Adrenal gland (tissue), 9 donors: ENCODE measurements at regions not wholly inside any gene's neighbourhood (a gene's known extent, or its start where the extent isn't known, plus 50 kb on each side); places are given as distances from the start of the nearest gene placed in this dataset.

Experiments
- DNase-seq, 7 donors: peaks; one replicate each; pipeline ENCODE4 v3.0.0-alpha.2; 2019 to 2020
- H3K27ac ChIP-seq, 5 donors: fragments of 200-600 bp; sonication (generic) in 4 of 5; 1 replicate in 3 of 5; 2 replicates in 2 of 5; pipeline versions ENCODE4 v1.5.1 to v1.8.0; 2016 to 2020; ENCODE audit warnings: mild to moderate bottlenecking in 1 of 5
- H3K27me3 ChIP-seq: fragments of 200-600 bp; 2 replicates; pipeline ENCODE4 v1.8.0; 2021
- H3K36me3 ChIP-seq, 2 donors: fragments of 200-600 bp; replicated peaks in 1 of 2; 1 replicate in 1 of 2; 2 replicates in 1 of 2; pipeline versions ENCODE4 v1.5.1 to v1.8.0; 2018 to 2022
- H3K4me1 ChIP-seq, 2 donors: fragments of 200-600 bp; replicated peaks in 1 of 2; 1 replicate in 1 of 2; 2 replicates in 1 of 2; pipeline versions ENCODE4 v1.5.1 to v1.8.0; 2018 to 2021
- H3K4me3 ChIP-seq, 4 donors: fragments of 200-600 bp; sonication (generic) in 3 of 4; one replicate each; pipeline ENCODE4 v1.5.1; 2016 to 2018
- H3K9me3 ChIP-seq, 3 donors: fragments of 200-600 bp; sonication (generic) in 1 of 3; replicated peaks in 1 of 3; 1 replicate in 2 of 3; 2 replicates in 1 of 3; pipeline versions ENCODE4 v1.5.1 to v1.8.0; 2016 to 2021
- CTCF ChIP-seq, 6 experiments: fragments of 450-650 bp in 4 of 6; fragments of 200-600 bp in 2 of 6; sonication (generic) in 1 of 6; IDR thresholded peaks; 1 replicate in 5 of 6; 2 replicates in 1 of 6; pipeline versions ENCODE4 v1.5.1 to v1.8.0; 2016 to 2021; ENCODE audit warnings: antibody characterized with exemption in 6 of 6, mild to moderate bottlenecking in 2 of 6, moderate library complexity in 1 of 6
- POLR2A ChIP-seq, 2 donors: fragments of 450-650 bp; IDR thresholded peaks; one replicate each; pipeline ENCODE4 v1.6.1; 2017; ENCODE audit warnings: antibody characterized with exemption in 2 of 2, mild to moderate bottlenecking in 2 of 2, moderate library complexity in 1 of 2
- WGBS, 4 donors: extraction: QIAGEN DNeasy Blood & Tissue Kit in 2 of 4; methylation state at CpG; one replicate each; pipeline versions ENCODE4 v1.1.5 to v1.1.7; 2013 to 2017; 5-methylcytosine and 5-hydroxymethylcytosine counted together
- intact Hi-C, 2 donors: fragments of 100-400 bp; cut with DNase I; formaldehyde crosslinking; loops; one replicate each; pipeline versions ENCODE4 v1.14.1 to v1.15.0; 2022 to 2023
- donor health status: healthy with polysubstance abuse.
- donor health status: Bipolar disorder and iron deficiency.
- donor health status: DM: yes; HTN: yes; CAD: no.
- donor health status: DM: no; HTN: no; CAD: no.
- donor health status: DM: no; HTN: no; CAD: no.

GRCh38 chr3:72391659-72392058 lies 456.6 kb downstream of the SHQ1 start:
- no peak overlapping the region for H3K4me3 ChIP-seq
- H3K27ac ChIP-seq, result no peak overlapping the region
- TF ChIP-seq CTCF (IDR thresholded peaks at IDR 0.05), result no peak
- TF ChIP-seq POLR2A (IDR thresholded peaks at IDR 0.05), result no peak
- H3K9me3 ChIP-seq, result no peaks in the 10 kb centered on the region
- DNase-seq, result no peak
- H3K4me1 ChIP-seq, result peaks cover 0 to 15% of the 10 kb centered on the region in 2 donors
- no peaks in the 10 kb centered on the region for H3K27me3 ChIP-seq
- intact Hi-C loops, result no loop called here
- no peaks in the 10 kb centered on the region for H3K36me3 ChIP-seq
- WGBS, 4 donors, result 60 to 71% (median 65%) methylated on average over 2 of the region's 2 CpGs

GRCh38 chr3:72390841-72391240 lies 457.4 kb downstream of the SHQ1 start:
- Histone ChIP-seq H3K36me3 (no peaks in the 10 kb centered on the region), H3K27ac (no peak overlapping the region), H3K4me3 (no peak overlapping the region), H3K9me3 (no peaks in the 10 kb centered on the region), H3K4me1 (peaks cover 0 to 7% of the 10 kb centered on the region in 2 donors), H3K27me3 (no peaks in the 10 kb centered on the region)
- intact Hi-C loops, result no loop called here
- WGBS, 4 donors, result 81 to 89% (median 85%) methylated on average over 3 of the region's 3 CpGs
- no peak for TF ChIP-seq CTCF (IDR thresholded peaks at IDR 0.05)
- TF ChIP-seq POLR2A (IDR thresholded peaks at IDR 0.05), result no peak
- no peak for DNase-seq

- H3K27ac ChIP-seq, result no peak overlapping the region
- no peak for TF ChIP-seq CTCF (IDR thresholded peaks at IDR 0.05)
- no peak for TF ChIP-seq POLR2A (IDR thresholded peaks at IDR 0.05)
- WGBS, 4 donors, result 96 to 100% (median 97%) methylated on average over 2 of the region's 2 CpGs
- DNase-seq, result no peak
- H3K36me3 ChIP-seq, result no peaks in the 10 kb centered on the region
- intact Hi-C loops, result no loop called here
- no peaks in the 10 kb centered on the region for H3K9me3 ChIP-seq
- H3K27me3 ChIP-seq, result no peaks in the 10 kb centered on the region
- peaks cover 0 to 6% of the 10 kb centered on the region in 2 donors for H3K4me1 ChIP-seq
- H3K4me3 ChIP-seq, result no peak overlapping the region
These were observed 459.6 kb downstream of the SHQ1 start for GRCh38 chr3:72388644-72389043.

- DNase-seq, result no peak
- WGBS, 4 donors, result 93 to 97% (median 95%) methylated on average over 4 of the region's 4 CpGs
- TF ChIP-seq POLR2A (IDR thresholded peaks at IDR 0.05) (no peak), CTCF (IDR thresholded peaks at IDR 0.05) (no peak)
- no peak overlapping the region for H3K4me3 ChIP-seq
- H3K4me1 ChIP-seq, result peaks cover 0 to 6% of the 10 kb centered on the region in 2 donors
- no peaks in the 10 kb centered on the region for H3K36me3 ChIP-seq
- intact Hi-C loops, result no loop called here
- H3K27me3 ChIP-seq, result no peaks in the 10 kb centered on the region
- no peaks in the 10 kb centered on the region for H3K9me3 ChIP-seq
- H3K27ac ChIP-seq, result no peak overlapping the region
These were observed 460.1 kb downstream of the SHQ1 start for GRCh38 chr3:72388117-72388516.
